ENCODE measurements at regions not wholly inside any gene's neighbourhood (a gene's known extent, or its start where the extent isn't known, plus 50 kb on each side); places are given as distances from the start of the nearest gene placed in this dataset.

- Mint-ChIP-seq H3K4me1 (ENCODE audit: low read depth) (no peaks in the 10 kb centered on the region), H3K36me3 (ENCODE audit: low read depth) (no peaks in the 10 kb centered on the region), H3K4me3 (ENCODE audit: unreplicated experiment) (no peak overlapping the region), H3K27me3 (ENCODE audit: low read depth) (peaks cover 3% of the 10 kb centered on the region), H3K9me3 (ENCODE audit: low read depth) (no peaks in the 10 kb centered on the region), H3K27ac (ENCODE audit: unreplicated experiment) (no peak overlapping the region)
- TF ChIP-seq CTCF (IDR thresholded peaks at IDR 0.05): no peak
- no peak for DNase-seq (ENCODE audit: low spot score)
Observed at GRCh38 chr4:11732155-11732554, 303.5 kb upstream of the HS3ST1 start.

DNA sequence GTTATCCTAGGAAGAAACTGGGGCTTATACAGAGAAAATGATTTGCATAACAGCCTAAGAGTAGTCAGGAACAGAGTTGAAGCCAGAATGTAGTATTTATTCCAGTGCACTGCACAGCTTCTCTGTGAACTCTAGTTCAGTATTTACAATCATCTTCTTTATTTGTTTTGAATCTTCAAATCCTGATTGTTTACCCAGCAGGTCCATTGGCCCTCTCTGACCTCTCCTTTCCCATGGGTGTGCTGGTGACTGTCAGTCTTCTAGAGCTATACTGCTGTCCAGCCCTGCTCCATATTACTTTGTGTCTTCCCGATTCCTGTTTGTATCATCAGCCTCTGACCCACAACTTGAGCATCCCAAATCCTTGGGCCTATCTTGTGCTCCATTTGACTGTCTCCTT is 301.9 kb upstream of the HS3ST1 start:
- Mint-ChIP-seq H3K4me3 (ENCODE audit: unreplicated experiment) (no peak overlapping the region), H3K4me1 (ENCODE audit: low read depth) (no peaks in the 10 kb centered on the region), H3K9me3 (ENCODE audit: low read depth) (no peaks in the 10 kb centered on the region), H3K27me3 (ENCODE audit: low read depth) (peaks cover 3% of the 10 kb centered on the region), H3K27ac (ENCODE audit: unreplicated experiment) (no peak overlapping the region), H3K36me3 (ENCODE audit: low read depth) (no peaks in the 10 kb centered on the region)
- TF ChIP-seq CTCF (IDR thresholded peaks at IDR 0.05): no peak
- no peak for DNase-seq (ENCODE audit: low spot score)

- TF ChIP-seq CTCF (IDR thresholded peaks at IDR 0.05): no peak
- no peaks in the 10 kb centered on the region for H3K9me3 Mint-ChIP-seq (ENCODE audit: low read depth)
- H3K4me3 Mint-ChIP-seq (ENCODE audit: unreplicated experiment): no peak overlapping the region
- H3K4me1 Mint-ChIP-seq (ENCODE audit: low read depth): peaks cover 5% of the 10 kb centered on the region
- H3K36me3 Mint-ChIP-seq (ENCODE audit: low read depth): no peaks in the 10 kb centered on the region
- no peak for DNase-seq (ENCODE audit: low spot score)
- no peak overlapping the region for H3K27ac Mint-ChIP-seq (ENCODE audit: unreplicated experiment)
- H3K27me3 Mint-ChIP-seq (ENCODE audit: low read depth): peaks cover 3% of the 10 kb centered on the region
Observed at GRCh38 chr4:11729548-11729947, 300.9 kb upstream of the HS3ST1 start.

GRCh38 chr4:11727903-11728564 is 299.3 kb upstream of the HS3ST1 start:
- Mint-ChIP-seq H3K4me3 (ENCODE audit: unreplicated experiment) (no peak overlapping the region), H3K27ac (ENCODE audit: unreplicated experiment) (no peak overlapping the region), H3K27me3 (ENCODE audit: low read depth) (peaks cover 3% of the 10 kb centered on the region), H3K36me3 (ENCODE audit: low read depth) (no peaks in the 10 kb centered on the region), H3K9me3 (ENCODE audit: low read depth) (no peaks in the 10 kb centered on the region), H3K4me1 (ENCODE audit: low read depth) (peaks cover 5% of the 10 kb centered on the region)
- TF ChIP-seq CTCF (IDR thresholded peaks at IDR 0.05): no peak
- no peak for DNase-seq (ENCODE audit: low spot score)

- Mint-ChIP-seq H3K4me1 (ENCODE audit: low read depth) (peaks cover 5% of the 10 kb centered on the region), H3K27me3 (ENCODE audit: low read depth) (no peaks in the 10 kb centered on the region), H3K4me3 (ENCODE audit: unreplicated experiment) (no peak overlapping the region), H3K36me3 (ENCODE audit: low read depth) (no peaks in the 10 kb centered on the region), H3K27ac (ENCODE audit: unreplicated experiment) (no peak overlapping the region), H3K9me3 (ENCODE audit: low read depth) (no peaks in the 10 kb centered on the region)
- no peak for DNase-seq (ENCODE audit: low spot score)
- TF ChIP-seq CTCF (IDR thresholded peaks at IDR 0.05): no peak
Observed at GRCh38 chr4:11724731-11725130, 296.0 kb upstream of the HS3ST1 start.

Measured in chondrocyte (in vitro differentiated cells).